Tibial nerve (tissue), 4 donors: ENCODE measurements at regions not wholly inside any gene's neighbourhood (a gene's known extent, or its start where the extent isn't known, plus 50 kb on each side); places are given as distances from the start of the nearest gene placed in this dataset.

Source experiments
- DNase-seq, 2 donors: peaks; one replicate each; pipeline ENCODE4 v3.0.0-alpha.2; 2019; ENCODE audit warnings: low spot score in 2 of 2
- H3K27ac ChIP-seq, 4 donors: fragments of 200-600 bp; sonication (generic) in 3 of 4; one replicate each; pipeline ENCODE4 v1.5.1; 2017 to 2019; ENCODE audit warnings: mild to moderate bottlenecking in 1 of 4
- H3K27me3 ChIP-seq, 2 donors: fragments of 200-600 bp; sonication (generic) in 1 of 2; one replicate each; pipeline versions ENCODE4 v1.5.1 to v1.6.0; 2017 to 2019
- H3K36me3 ChIP-seq, 3 donors: fragments of 200-600 bp; sonication (generic); one replicate each; pipeline ENCODE4 v1.5.1; 2018 to 2019
- H3K4me1 ChIP-seq, 4 donors: fragments of 200-600 bp; sonication (generic) in 3 of 4; one replicate each; pipeline ENCODE4 v1.5.1; 2017 to 2019
- H3K4me3 ChIP-seq, 4 donors: fragments of 200-600 bp; sonication (generic) in 3 of 4; one replicate each; pipeline ENCODE4 v1.5.1; 2017 to 2019; ENCODE audit warnings: mild to moderate bottlenecking in 1 of 4, moderate library complexity in 1 of 4
- H3K9me3 ChIP-seq, 4 donors: fragments of 200-600 bp; sonication (generic) in 3 of 4; one replicate each; pipeline ENCODE4 v1.5.1; 2017 to 2019
- EP300 ChIP-seq, 2 donors: sonication (generic); formaldehyde crosslinking; IDR thresholded peaks; one replicate each; pipeline ENCODE4 v1.6.1; 2017; ENCODE audit warnings: antibody characterized with exemption in 2 of 2, mild to moderate bottlenecking in 1 of 2
- POLR2A ChIP-seq, 2 donors: fragments of 450-650 bp; IDR thresholded peaks; one replicate each; pipeline ENCODE4 v1.6.1; 2017; ENCODE audit warnings: antibody characterized with exemption in 2 of 2, mild to moderate bottlenecking in 2 of 2, moderate library complexity in 2 of 2
- WGBS, 2 donors: methylation state at CpG; one replicate each; pipeline ENCODE4 v1.1.5; 2018; 5-methylcytosine and 5-hydroxymethylcytosine counted together
- TF ChIP-seq, protein P1 (sequence below), 5 experiments: fragments of 200-600 bp in 3 of 5; fragments of 450-650 bp in 2 of 5; sonication (generic) in 3 of 5; IDR thresholded peaks; one replicate each; pipeline ENCODE4 v1.5.1; 2016 to 2019; ENCODE audit warnings: antibody characterized with exemption in 5 of 5, mild to moderate bottlenecking in 3 of 5, moderate library complexity in 2 of 5

DNA sequence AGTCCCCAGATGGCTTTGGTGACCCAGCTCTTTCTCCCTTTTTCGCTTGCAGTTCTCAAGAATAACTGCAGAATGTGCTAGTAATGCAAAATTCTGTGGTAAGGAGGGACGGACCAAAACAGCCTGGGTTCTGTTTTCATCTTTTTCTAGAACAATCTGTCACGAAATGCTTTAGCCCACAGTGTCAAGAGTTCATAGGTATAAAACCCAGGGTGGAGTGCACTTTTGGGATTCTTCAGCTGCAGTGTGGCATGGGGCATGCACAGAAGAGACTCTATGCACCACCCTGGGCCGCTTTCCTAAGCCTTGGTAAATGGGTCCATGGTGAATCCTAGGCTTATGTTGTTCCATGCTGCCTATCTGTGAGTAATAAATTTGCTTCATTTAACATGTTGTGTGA is 1072.7 kb upstream of the GBE1 start:
- Histone ChIP-seq H3K27ac (no peak overlapping the region), H3K4me1 (no peaks in the 10 kb centered on the region), H3K36me3 (no peaks in the 10 kb centered on the region), H3K9me3 (no peaks in the 10 kb centered on the region), H3K27me3 (no peaks in the 10 kb centered on the region), H3K4me3 (no peak overlapping the region)
- TF ChIP-seq, protein P1, sequence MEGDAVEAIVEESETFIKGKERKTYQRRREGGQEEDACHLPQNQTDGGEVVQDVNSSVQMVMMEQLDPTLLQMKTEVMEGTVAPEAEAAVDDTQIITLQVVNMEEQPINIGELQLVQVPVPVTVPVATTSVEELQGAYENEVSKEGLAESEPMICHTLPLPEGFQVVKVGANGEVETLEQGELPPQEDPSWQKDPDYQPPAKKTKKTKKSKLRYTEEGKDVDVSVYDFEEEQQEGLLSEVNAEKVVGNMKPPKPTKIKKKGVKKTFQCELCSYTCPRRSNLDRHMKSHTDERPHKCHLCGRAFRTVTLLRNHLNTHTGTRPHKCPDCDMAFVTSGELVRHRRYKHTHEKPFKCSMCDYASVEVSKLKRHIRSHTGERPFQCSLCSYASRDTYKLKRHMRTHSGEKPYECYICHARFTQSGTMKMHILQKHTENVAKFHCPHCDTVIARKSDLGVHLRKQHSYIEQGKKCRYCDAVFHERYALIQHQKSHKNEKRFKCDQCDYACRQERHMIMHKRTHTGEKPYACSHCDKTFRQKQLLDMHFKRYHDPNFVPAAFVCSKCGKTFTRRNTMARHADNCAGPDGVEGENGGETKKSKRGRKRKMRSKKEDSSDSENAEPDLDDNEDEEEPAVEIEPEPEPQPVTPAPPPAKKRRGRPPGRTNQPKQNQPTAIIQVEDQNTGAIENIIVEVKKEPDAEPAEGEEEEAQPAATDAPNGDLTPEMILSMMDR (IDR thresholded peaks at IDR 0.05): no peak
- no peak for DNase-seq
- WGBS, 2 donors: 70 to 82% methylated on average over 4 of the region's 4 CpGs

DNA sequence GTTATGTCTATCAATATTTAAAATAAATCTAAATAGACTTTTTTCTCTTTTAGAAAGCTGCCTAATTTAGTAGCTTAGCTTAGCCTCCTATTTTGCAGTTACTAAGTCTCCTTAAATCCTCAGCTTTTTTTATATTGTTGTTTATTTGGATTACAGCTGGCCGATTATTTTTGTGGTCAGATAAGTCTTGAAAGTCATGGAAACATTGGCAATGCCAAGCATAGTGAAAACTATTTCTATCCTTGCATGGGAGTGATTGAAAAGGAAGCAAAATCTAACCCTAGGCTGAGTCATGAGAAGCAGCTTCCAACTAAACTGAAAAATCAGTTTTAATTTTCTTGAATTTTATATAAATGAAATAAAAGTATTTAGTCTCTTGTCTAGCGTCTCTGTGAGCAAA is 1063.0 kb upstream of the GBE1 start:
- 60 to 69% methylated on average over 2 of the region's 2 CpGs for WGBS, 2 donors
- no peak for DNase-seq
- H3K4me3 ChIP-seq: no peak overlapping the region

DNA sequence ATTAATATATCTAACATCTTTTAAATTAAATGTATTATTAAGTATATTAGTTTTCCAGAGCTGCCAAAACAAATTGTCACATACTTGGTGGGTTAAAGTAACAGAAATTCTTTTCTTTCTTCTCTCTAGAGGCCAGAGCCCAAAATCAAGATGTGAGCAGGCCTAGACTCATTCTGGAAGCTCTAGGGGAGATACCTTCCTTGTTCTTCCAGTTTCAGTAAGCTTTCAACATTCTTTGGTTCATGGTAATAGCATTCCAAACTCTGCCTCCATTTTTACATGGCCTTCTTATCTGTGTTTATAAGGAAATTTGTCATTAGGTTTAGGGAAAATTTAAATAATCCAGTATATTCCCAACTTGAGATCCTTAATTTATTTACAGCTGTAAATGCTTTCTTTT is 1054.6 kb upstream of the GBE1 start:
- H3K4me1 ChIP-seq: no peaks in the 10 kb centered on the region
- no peaks in the 10 kb centered on the region for H3K27me3 ChIP-seq
- H3K27ac ChIP-seq: no peak overlapping the region
- H3K36me3 ChIP-seq: no peaks in the 10 kb centered on the region
- H3K9me3 ChIP-seq: peaks cover 0 to 39% (median 0%) of the 10 kb centered on the region in 4 donors
- no peak for TF ChIP-seq POLR2A (IDR thresholded peaks at IDR 0.05)
- TF ChIP-seq EP300 (IDR thresholded peaks at IDR 0.05): no peak
- TF ChIP-seq, protein P1 (IDR thresholded peaks at IDR 0.05): no peak
- no peak for DNase-seq
- H3K4me3 ChIP-seq: no peak overlapping the region

More for the DNA sequence above, 1063.0 kb upstream of the GBE1 start:
- H3K27ac ChIP-seq: no peak overlapping the region
- TF ChIP-seq EP300 (IDR thresholded peaks at IDR 0.05) (no peak), POLR2A (IDR thresholded peaks at IDR 0.05) (no peak)
- TF ChIP-seq, protein P1 (IDR thresholded peaks at IDR 0.05): no peak
- no peaks in the 10 kb centered on the region for H3K9me3 ChIP-seq
- H3K4me1 ChIP-seq: no peaks in the 10 kb centered on the region
- H3K27me3 ChIP-seq: no peaks in the 10 kb centered on the region
- no peaks in the 10 kb centered on the region for H3K36me3 ChIP-seq

DNA sequence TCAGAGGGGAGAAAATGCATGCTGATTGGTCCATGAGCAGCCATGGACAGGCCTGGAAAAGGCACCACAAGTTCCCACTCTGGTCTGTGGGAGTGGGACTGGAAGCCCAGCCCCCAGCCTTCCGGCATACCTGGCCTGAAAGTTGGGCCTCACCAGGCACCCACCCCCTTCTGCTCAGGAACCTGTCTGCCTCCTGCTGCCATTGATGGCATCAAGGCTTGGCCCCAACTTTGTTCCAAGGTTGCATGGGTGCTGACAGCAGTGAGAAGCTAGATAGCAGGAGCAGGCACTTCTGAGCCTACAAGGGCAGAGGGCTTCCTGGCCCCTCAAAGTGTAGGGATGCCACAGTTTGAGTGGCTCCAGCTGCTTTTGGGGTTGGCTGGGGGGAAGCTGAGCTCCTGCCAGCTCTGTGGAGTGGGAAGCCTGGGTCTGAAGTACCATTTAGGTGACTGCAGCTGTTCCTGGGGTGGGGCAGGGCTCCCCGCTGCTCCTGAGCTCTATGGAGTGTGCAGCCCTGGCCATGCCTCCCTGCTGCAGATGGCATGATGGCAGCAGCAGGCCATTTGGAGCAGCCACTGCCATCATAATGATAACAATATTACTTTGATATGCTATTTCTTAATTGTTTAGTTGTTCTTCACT is 1054.1 kb upstream of the GBE1 start:
- no peak for DNase-seq
- no peaks in the 10 kb centered on the region for H3K36me3 ChIP-seq
- H3K27ac ChIP-seq: no peak overlapping the region
- TF ChIP-seq EP300 (IDR thresholded peaks at IDR 0.05) (no peak), POLR2A (IDR thresholded peaks at IDR 0.05) (no peak)
- TF ChIP-seq, protein P1 (IDR thresholded peaks at IDR 0.05): no peak
- WGBS, 2 donors: 83 to 95% methylated on average over 1 to 2 of the region's 2 CpGs
- H3K4me3 ChIP-seq: no peak overlapping the region
- H3K27me3 ChIP-seq: no peaks in the 10 kb centered on the region
- peaks cover 0 to 42% (median 0%) of the 10 kb centered on the region in 4 donors for H3K9me3 ChIP-seq
- H3K4me1 ChIP-seq: no peaks in the 10 kb centered on the region

DNA sequence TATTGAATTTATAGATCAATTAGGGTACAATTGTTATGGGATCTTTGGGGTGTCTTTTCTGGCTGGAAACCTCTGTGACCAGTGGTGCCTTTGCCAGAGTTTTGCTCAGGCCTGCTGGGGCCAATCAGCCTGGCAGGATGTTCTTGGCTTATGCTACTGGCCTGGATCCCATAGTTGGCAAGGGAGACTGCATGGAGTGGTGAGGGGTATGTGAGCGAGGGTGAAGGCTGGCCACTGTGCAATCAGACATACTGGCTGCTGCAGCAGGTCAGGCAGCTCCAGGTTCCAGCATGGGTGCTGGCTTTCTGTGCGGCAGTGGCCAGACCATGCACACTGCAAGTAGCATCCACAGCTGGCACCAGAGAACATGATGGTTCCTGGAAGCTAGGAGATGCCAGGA is 1053.2 kb upstream of the GBE1 start:
- Histone ChIP-seq H3K4me1 (no peaks in the 10 kb centered on the region), H3K4me3 (no peak overlapping the region), H3K36me3 (no peaks in the 10 kb centered on the region), H3K9me3 (peaks cover 0 to 42% (median 0%) of the 10 kb centered on the region in 4 donors), H3K27me3 (no peaks in the 10 kb centered on the region), H3K27ac (no peak overlapping the region)
- 89 to 92% methylated on average over 2 of the region's 2 CpGs for WGBS, 2 donors
- DNase-seq: no peak
- TF ChIP-seq, protein P1 (IDR thresholded peaks at IDR 0.05): no peak
- TF ChIP-seq EP300 (IDR thresholded peaks at IDR 0.05) (no peak), POLR2A (IDR thresholded peaks at IDR 0.05) (no peak)
